COLO829 (cell line): ENCODE measurements at regions not wholly inside any gene's neighbourhood (a gene's known extent, or its start where the extent isn't known, plus 50 kb on each side); places are given as distances from the start of the nearest gene placed in this dataset.
"Not testable (repeated sequence)": the region's sequence is repeated elsewhere in the genome, so short reads cannot be mapped to it uniquely, and the experiment has no call there.

Experiments
- DNase-seq: peaks from one replicate; pipeline ENCODE4 v3.0.0; 2012; ENCODE audit warnings: low spot score

- no peak for DNase-seq
Observed at GRCh38 chr11:100584201-100584985, 102.7 kb upstream of the ARHGAP42 start.

- no peak for DNase-seq
Observed at GRCh38 chr11:100585728-100586127, 101.4 kb upstream of the ARHGAP42 start.

- no peak for DNase-seq
Observed at GRCh38 chr11:100586361-100587101, 100.6 kb upstream of the ARHGAP42 start.

- no peak for DNase-seq
Observed at GRCh38 chr11:100592619-100593260, 94.3 kb upstream of the ARHGAP42 start.

- no peak for DNase-seq
Observed at GRCh38 chr11:100593291-100593690, 93.8 kb upstream of the ARHGAP42 start.

GRCh38 chr11:100594320-100594719 is 92.8 kb upstream of the ARHGAP42 start:
- DNase-seq, result no peak

GRCh38 chr11:100600941-100601340 is 86.1 kb upstream of the ARHGAP42 start:
- DNase-seq, result no peak

- DNase-seq, result no peak
Observed at GRCh38 chr11:100602716-100603115, 84.4 kb upstream of the ARHGAP42 start.

- not testable (repeated sequence) for DNase-seq
Observed at GRCh38 chr11:100607761-100608160, 79.3 kb upstream of the ARHGAP42 start.

- DNase-seq, result no peak
Observed at GRCh38 chr11:100612766-100613165, 74.3 kb upstream of the ARHGAP42 start.

- DNase-seq, result no peak
Observed at GRCh38 chr11:100618914-100619313, 68.2 kb upstream of the ARHGAP42 start.

GRCh38 chr11:100619484-100619883 is 67.6 kb upstream of the ARHGAP42 start:
- DNase-seq, result no peak

- DNase-seq, result no peak
Observed at GRCh38 chr11:100622404-100622803, 64.7 kb upstream of the ARHGAP42 start.

GRCh38 chr11:100624346-100624745 is 62.7 kb upstream of the ARHGAP42 start:
- no peak for DNase-seq

GRCh38 chr11:100625041-100625440 is 62.0 kb upstream of the ARHGAP42 start:
- DNase-seq, result no peak

GRCh38 chr11:100629671-100630070 is 57.4 kb upstream of the ARHGAP42 start:
- no peak for DNase-seq

- no peak for DNase-seq
Observed at GRCh38 chr11:100630898-100631297, 56.2 kb upstream of the ARHGAP42 start.

GRCh38 chr11:100631316-100631715 is 55.8 kb upstream of the ARHGAP42 start:
- no peak for DNase-seq

- DNase-seq, result peak; percentile 37
Observed at GRCh38 chr11:100632941-100633452, 54.1 kb upstream of the ARHGAP42 start.

- no peak for DNase-seq
Observed at GRCh38 chr11:100635194-100635593, 51.9 kb upstream of the ARHGAP42 start.

GRCh38 chr11:100636536-100636935 is 50.6 kb upstream of the ARHGAP42 start:
- DNase-seq, result peak; percentile 62
